GM12878 (cell line): ENCODE measurements at regions not wholly inside any gene's neighbourhood (a gene's known extent, or its start where the extent isn't known, plus 50 kb on each side); places are given as distances from the start of the nearest gene placed in this dataset.

Source experiments
- ATAC-seq: fragments of 200-7000 bp; cut with Tn5 transposase; 3 replicates; pipeline ENCODE4 v1.9.1; 2020; ENCODE audit warnings: mild to moderate bottlenecking, moderate library complexity
- BruUV-seq: library from RNA; stranded (reverse); fragments of 400-500 nt; replicated peaks from 2 replicates; lab custom pipeline; 2021; lab: Mats Ljungman, UMichigan
- CTCF ChIA-PET: fragments of 300-600 bp; sonication (Branson Sonifier 250); formaldehyde crosslinking; extraction: SDS; loops from one replicate; lab custom pipeline; 2021; ENCODE audit warnings: inconsistent platforms; lab: Yijun Ruan, JAX
- POLR2A ChIA-PET: fragments of 350-600 bp; formaldehyde crosslinking; extraction: SDS; loops from one replicate; lab custom pipeline; 2021; ENCODE audit warnings: inconsistent platforms; lab: Charles Lee
- RAD21 ChIA-PET: fragments of 300-600 bp; sonication (Branson Sonifier 250); formaldehyde crosslinking; loops from one replicate; lab custom pipeline; 2023; ENCODE audit warnings: antibody characterized with exemption; ENCODE audit not compliant: unreplicated experiment; lab: Charles Lee
- SMC1A ChIA-PET: fragments of 300-600 bp; sonication (Branson Sonifier 250); formaldehyde crosslinking; loops from one replicate; lab custom pipeline; 2023; ENCODE audit not compliant: unreplicated experiment, uncharacterized antibody; lab: Charles Lee
- DNase-seq: peaks from one replicate; pipeline ENCODE4 v3.0.0-alpha.2; 2011; ENCODE audit warnings: low read depth, low spot score
- FAIRE-seq: peaks from 3 replicates; lab custom pipeline; 2011; peaks lifted over from hg19 to GRCh38; lab: Jason Lieb, UNC
- H2AFZ ChIP-seq: 2 replicates; pipeline ENCODE4 v1.6.0; 2011; ENCODE audit warnings: low read depth, low read length, control low read depth; ENCODE audit not compliant: control insufficient read depth
- H3K27ac ChIP-seq: 2 replicates; pipeline ENCODE4 v1.5.1; 2011; ENCODE audit warnings: control low read depth; ENCODE audit not compliant: control insufficient read depth, insufficient read depth
- H3K27me3 ChIP-seq, 2 experiments: replicated peaks in 1 of 2; 2 replicates each; pipeline versions ENCODE4 v1.6.0 to v1.6.1; 2011; ENCODE audit warnings: low read length in 1 of 2; ENCODE audit not compliant: control insufficient read depth in 2 of 2, insufficient read depth in 2 of 2
- H3K36me3 ChIP-seq, 2 experiments: 2 replicates each; pipeline ENCODE4 v1.5.1; 2011; ENCODE audit warnings: low read length in 1 of 2; ENCODE audit not compliant: control insufficient read depth in 2 of 2, insufficient read depth in 2 of 2
- H3K4me1 ChIP-seq: 2 replicates; pipeline ENCODE4 v1.6.1; 2011; ENCODE audit warnings: mild to moderate bottlenecking, low read length, moderate library complexity, mixed read lengths; ENCODE audit not compliant: control insufficient read depth, insufficient read depth
- H3K4me2 ChIP-seq: 2 replicates; pipeline ENCODE4 v1.6.0; 2011; ENCODE audit warnings: control low read depth; ENCODE audit not compliant: control insufficient read depth, insufficient read depth
- H3K4me3 ChIP-seq: fragments of 200-600 bp; sonication (generic); 2 replicates; pipeline ENCODE4 v1.5.1; 2016
- H3K79me2 ChIP-seq: 2 replicates; pipeline ENCODE4 v1.6.0; 2011; ENCODE audit warnings: low read length; ENCODE audit not compliant: control insufficient read depth, insufficient read depth
- H3K9ac ChIP-seq: 2 replicates; pipeline ENCODE4 v1.8.0; 2011; ENCODE audit warnings: low read length, control low read depth, mixed read lengths; ENCODE audit not compliant: control insufficient read depth, insufficient read depth
- H3K9me3 ChIP-seq: replicated peaks from 3 replicates; pipeline ENCODE4 v1.5.1; 2011; ENCODE audit warnings: mild to moderate bottlenecking, low read length; ENCODE audit not compliant: control insufficient read depth, insufficient read depth
- H4K20me1 ChIP-seq: 2 replicates; pipeline ENCODE4 v1.6.0; 2011; ENCODE audit not compliant: control insufficient read depth, insufficient read depth
- BMI1 ChIP-seq: fragments of 450-650 bp; IDR thresholded peaks from 2 replicates; pipeline ENCODE4 v1.6.1; 2016; ENCODE audit warnings: mild to moderate bottlenecking, moderate library complexity, borderline replicate concordance
- ESRRA ChIP-seq: IDR thresholded peaks from 2 replicates; pipeline ENCODE4 v1.6.1; 2012; ENCODE audit warnings: mild to moderate bottlenecking, low read length, improper control_type of control experiment
- PRDM15 ChIP-seq: fragments of 450-650 bp; formaldehyde crosslinking; IDR thresholded peaks from 2 replicates; pipeline ENCODE4 v1.4.0; 2020; ENCODE audit warnings: mild to moderate bottlenecking, moderate library complexity
- RAD21 ChIP-seq: IDR thresholded peaks from 2 replicates; pipeline ENCODE4 v1.6.1; 2011; ENCODE audit warnings: mild to moderate bottlenecking, low read depth, low read length, moderate library complexity; ENCODE audit not compliant: insufficient read depth
- SMAD1 ChIP-seq: fragments of 450-650 bp; IDR thresholded peaks from 2 replicates; pipeline ENCODE4 v1.6.1; 2018; ENCODE audit warnings: mild to moderate bottlenecking, low read depth; ENCODE audit not compliant: partially characterized antibody
- SRF ChIP-seq, 2 experiments: IDR thresholded peaks; 2 replicates each; pipeline ENCODE4 v1.6.1; 2011; ENCODE audit warnings: low read depth in 2 of 2, low read length in 2 of 2, mild to moderate bottlenecking in 1 of 2, moderate library complexity in 1 of 2
- ZNF24 ChIP-seq: fragments of 450-650 bp; IDR thresholded peaks from 2 replicates; pipeline ENCODE4 v1.6.1; 2017; ENCODE audit warnings: antibody characterized with exemption, mild to moderate bottlenecking
- WGBS: methylation state at CpG from one replicate; pipeline ENCODE4 v1.1.6; 2016; ENCODE audit warnings: low lambda C conversion rate; ENCODE audit not compliant: insufficient replicate concordance, insufficient coverage; ENCODE audit errors: missing lambda C conversion rate; 5-methylcytosine and 5-hydroxymethylcytosine counted together
- in situ Hi-C: fragments of 300-500 bp; cut with MboI; formaldehyde crosslinking; loops from 9 replicates; pipeline ENCODE4 v1.14.3; 2018; ENCODE audit warnings: mixed read lengths
- intact Hi-C: fragments of 100-400 bp; cut with micrococcal nuclease; formaldehyde crosslinking; loops from one replicate; pipeline ENCODE4 v1.14.2; 2022; ENCODE audit not compliant: unreplicated experiment
- TF ChIP-seq, protein P1 (sequence below): fragments of 450-650 bp; IDR thresholded peaks from 2 replicates; pipeline ENCODE4 v1.6.1; 2018; ENCODE audit warnings: borderline replicate concordance, mild to moderate bottlenecking; ENCODE audit not compliant: partially characterized antibody
- TF ChIP-seq, protein P2 (sequence below): IDR thresholded peaks from 2 replicates; pipeline ENCODE4 v1.6.1; 2011; ENCODE audit warnings: low read depth, mild to moderate bottlenecking, low read length, moderate library complexity, borderline replicate concordance; ENCODE audit errors: extremely low read depth
- TF ChIP-seq, protein P3 (sequence below): IDR thresholded peaks from 2 replicates; pipeline ENCODE4 v1.6.1; 2012; ENCODE audit warnings: mild to moderate bottlenecking, low read depth, low read length

DNA sequence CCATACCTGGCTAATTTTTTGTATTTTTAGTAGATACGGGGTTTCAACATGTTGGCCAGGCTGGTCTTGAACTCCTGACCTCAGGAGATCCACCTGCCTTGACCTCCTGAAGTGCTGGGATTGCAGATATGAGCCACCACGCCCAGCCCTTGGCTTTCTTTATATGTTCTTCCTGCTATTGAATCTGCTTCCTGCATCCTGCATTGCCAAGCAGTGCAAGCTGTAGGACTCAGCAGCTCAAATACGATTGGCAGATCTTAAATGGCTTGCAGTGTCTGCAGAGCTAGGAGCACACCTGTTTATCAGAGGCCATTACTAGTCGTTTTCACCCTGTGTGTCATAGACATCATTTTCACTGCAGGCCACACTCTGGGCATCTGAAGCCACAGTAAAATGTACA, 426.2 kb upstream of the PPP2R3A start:
- CTCF ChIA-PET, result no interaction called here
- FAIRE-seq (no peak), ATAC-seq (no peak), DNase-seq (no peak)
- in situ Hi-C loops, result no loop called here
- Histone ChIP-seq H3K27me3 (no peaks in the 10 kb centered on the region; a peak in 1 of 4 replicates), H4K20me1 (no peaks in the 10 kb centered on the region; the same call in 1 of the 2 replicates), H3K4me3 (no peak overlapping the region), H3K4me1 (no peaks in the 10 kb centered on the region), H3K9ac (no peak overlapping the region), H3K4me2 (no peak overlapping the region), H2AFZ (no peak overlapping the region)
- RAD21 ChIA-PET, result no interaction called here
- POLR2A ChIA-PET, result no interaction called here
- TF ChIP-seq ESRRA (no peak), PRDM15 (no peak), RAD21 (no peak), SMAD1 (no peak), BMI1 (no peak), SRF (IDR thresholded peaks at IDR 0.05; ENCODE audit: low read depth in 2 of 2, low read length in 2 of 2) (no peak), ZNF24 (no peak)
- TF ChIP-seq, protein P1, sequence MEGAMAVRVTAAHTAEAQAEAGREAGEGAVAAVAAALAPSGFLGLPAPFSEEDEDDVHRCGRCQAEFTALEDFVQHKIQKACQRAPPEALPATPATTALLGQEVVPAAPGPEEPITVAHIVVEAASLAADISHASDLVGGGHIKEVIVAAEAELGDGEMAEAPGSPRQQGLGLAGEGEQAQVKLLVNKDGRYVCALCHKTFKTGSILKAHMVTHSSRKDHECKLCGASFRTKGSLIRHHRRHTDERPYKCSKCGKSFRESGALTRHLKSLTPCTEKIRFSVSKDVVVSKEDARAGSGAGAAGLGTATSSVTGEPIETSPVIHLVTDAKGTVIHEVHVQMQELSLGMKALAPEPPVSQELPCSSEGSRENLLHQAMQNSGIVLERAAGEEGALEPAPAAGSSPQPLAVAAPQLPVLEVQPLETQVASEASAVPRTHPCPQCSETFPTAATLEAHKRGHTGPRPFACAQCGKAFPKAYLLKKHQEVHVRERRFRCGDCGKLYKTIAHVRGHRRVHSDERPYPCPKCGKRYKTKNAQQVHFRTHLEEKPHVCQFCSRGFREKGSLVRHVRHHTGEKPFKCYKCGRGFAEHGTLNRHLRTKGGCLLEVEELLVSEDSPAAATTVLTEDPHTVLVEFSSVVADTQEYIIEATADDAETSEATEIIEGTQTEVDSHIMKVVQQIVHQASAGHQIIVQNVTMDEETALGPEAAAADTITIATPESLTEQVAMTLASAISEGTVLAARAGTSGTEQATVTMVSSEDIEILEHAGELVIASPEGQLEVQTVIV, result no peak
- TF ChIP-seq, protein P2, sequence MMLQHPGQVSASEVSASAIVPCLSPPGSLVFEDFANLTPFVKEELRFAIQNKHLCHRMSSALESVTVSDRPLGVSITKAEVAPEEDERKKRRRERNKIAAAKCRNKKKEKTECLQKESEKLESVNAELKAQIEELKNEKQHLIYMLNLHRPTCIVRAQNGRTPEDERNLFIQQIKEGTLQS, result no peak
- TF ChIP-seq, protein P3, sequence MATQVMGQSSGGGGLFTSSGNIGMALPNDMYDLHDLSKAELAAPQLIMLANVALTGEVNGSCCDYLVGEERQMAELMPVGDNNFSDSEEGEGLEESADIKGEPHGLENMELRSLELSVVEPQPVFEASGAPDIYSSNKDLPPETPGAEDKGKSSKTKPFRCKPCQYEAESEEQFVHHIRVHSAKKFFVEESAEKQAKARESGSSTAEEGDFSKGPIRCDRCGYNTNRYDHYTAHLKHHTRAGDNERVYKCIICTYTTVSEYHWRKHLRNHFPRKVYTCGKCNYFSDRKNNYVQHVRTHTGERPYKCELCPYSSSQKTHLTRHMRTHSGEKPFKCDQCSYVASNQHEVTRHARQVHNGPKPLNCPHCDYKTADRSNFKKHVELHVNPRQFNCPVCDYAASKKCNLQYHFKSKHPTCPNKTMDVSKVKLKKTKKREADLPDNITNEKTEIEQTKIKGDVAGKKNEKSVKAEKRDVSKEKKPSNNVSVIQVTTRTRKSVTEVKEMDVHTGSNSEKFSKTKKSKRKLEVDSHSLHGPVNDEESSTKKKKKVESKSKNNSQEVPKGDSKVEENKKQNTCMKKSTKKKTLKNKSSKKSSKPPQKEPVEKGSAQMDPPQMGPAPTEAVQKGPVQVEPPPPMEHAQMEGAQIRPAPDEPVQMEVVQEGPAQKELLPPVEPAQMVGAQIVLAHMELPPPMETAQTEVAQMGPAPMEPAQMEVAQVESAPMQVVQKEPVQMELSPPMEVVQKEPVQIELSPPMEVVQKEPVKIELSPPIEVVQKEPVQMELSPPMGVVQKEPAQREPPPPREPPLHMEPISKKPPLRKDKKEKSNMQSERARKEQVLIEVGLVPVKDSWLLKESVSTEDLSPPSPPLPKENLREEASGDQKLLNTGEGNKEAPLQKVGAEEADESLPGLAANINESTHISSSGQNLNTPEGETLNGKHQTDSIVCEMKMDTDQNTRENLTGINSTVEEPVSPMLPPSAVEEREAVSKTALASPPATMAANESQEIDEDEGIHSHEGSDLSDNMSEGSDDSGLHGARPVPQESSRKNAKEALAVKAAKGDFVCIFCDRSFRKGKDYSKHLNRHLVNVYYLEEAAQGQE, result no peak
- TF ChIP-seq, all 136 proteins: peak for 0
- intact Hi-C loops, result no loop called here
- Histone ChIP-seq H3K9me3 (no peaks in the 10 kb centered on the region), H3K79me2 (no peaks in the 10 kb centered on the region), H3K36me3 (no peaks in the 10 kb centered on the region), H3K27ac (no peak overlapping the region)
- SMC1A ChIA-PET, result no interaction called here
- BruUV-seq, result no TSS peak
- WGBS, result 8% methylated on average over 4 of the region's 4 CpGs
